Stimulated activated CD4-positive, alpha-beta T cell treated with anti-CD3 and anti-CD28 coated beads, Interleukin-2, amount 100 ng/mL, for 4 hours (primary cell): ENCODE measurements at regions not wholly inside any gene's neighbourhood (a gene's known extent, or its start where the extent isn't known, plus 50 kb on each side); places are given as distances from the start of the nearest gene placed in this dataset.

Experiments used
- DNase-seq: peaks from one replicate; pipeline ENCODE4 v3.0.0-alpha.2; 2020; ENCODE audit warnings: low read depth

DNA sequence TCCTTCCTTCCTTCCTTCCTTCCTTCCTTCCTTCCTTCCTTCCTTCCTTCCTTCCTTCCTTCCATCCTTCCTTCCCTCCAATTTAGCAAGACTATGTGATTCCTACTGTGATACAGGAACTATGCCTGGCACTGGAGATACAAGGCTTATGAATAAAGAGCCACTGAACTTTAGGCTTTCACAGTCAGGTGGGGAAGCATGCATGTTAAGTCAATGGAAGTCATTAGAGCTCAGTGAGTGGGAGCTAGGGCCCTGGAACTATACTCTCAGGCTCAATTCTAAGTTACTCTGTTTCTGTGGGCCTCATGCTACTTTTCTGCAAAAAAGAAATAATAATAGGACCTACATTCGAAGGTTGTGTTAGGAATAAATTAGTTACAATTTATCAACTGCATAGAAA is 527.6 kb upstream of the ZEB2 start:
- DNase-seq, result no peak

DNA sequence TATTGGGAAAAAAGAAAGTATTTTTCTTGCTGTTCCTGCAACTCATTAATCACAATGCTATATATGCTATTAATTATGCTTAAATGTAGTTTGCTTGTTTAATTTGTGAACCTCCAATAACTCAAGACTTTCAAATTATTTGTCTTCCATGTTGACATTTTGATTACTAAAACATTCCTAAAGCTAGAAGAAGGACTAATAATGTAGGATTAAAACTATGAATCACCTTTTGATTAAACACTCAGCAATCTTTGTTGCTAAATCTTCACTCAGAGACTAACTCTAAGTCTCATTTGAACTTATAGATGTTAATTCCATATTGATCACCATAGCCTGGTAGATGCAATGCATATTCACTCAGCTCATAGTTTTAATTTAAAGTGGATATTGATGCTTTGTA is 524.6 kb upstream of the ZEB2 start:
- no peak for DNase-seq

DNA sequence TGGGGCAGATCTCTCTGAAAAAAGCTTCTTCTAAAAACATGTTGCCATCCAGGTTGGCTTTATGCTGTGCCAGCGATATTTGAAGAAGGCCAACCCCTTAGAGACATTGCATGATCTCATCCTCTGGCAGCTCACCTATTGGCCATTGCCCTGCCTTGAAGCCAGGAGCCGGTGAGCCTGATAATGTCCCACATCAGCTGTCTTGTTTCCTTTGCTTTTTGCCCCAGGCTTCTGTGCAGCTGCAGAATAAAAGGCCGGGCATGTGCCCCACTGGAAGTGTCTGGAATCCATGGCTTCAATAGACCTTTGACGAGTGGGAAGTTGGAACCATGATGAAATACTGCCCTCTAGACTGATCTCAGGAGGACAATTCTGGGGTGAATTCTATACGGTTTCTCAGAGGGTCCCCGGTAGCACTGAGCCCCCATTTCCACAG is 523.5 kb upstream of the ZEB2 start:
- DNase-seq, result no peak

DNA sequence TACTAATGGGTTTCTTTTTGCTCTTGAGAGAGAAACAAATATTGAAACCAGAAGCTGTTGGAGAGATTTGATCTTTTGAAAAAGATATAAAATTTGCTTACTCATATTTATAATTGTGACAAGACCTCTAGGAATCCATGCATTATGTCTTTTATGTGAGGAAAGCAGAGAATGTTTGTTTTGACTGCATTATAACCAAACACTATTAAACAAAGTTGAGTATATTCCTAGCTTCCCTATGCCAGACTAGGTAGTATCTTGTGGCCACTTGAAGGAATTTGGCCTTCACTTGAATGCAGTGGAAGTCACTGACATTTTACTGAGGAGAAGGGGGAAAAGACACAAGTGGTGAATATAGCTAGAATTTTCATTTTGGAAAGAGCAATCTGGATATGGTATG is 521.8 kb upstream of the ZEB2 start:
- no peak for DNase-seq

DNA sequence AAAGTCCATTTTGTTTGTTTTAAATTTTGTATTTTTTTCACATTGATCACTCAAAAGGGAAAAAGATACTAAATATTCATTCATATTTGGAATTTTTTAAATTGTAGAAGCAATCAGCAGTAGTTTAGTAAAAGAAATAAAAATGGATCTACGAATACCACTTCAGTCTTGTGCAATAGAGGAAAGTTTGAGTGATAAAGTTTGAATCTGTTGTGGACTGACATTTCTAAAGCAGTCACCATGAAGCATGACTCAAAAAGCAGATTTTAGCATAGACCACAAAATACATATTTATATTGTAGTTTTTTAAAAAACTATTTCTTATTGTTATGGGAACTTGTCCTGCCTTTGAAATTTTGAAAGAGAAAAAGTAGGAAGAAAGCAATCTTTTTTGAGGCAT is 520.5 kb upstream of the ZEB2 start:
- DNase-seq, result no peak

DNA sequence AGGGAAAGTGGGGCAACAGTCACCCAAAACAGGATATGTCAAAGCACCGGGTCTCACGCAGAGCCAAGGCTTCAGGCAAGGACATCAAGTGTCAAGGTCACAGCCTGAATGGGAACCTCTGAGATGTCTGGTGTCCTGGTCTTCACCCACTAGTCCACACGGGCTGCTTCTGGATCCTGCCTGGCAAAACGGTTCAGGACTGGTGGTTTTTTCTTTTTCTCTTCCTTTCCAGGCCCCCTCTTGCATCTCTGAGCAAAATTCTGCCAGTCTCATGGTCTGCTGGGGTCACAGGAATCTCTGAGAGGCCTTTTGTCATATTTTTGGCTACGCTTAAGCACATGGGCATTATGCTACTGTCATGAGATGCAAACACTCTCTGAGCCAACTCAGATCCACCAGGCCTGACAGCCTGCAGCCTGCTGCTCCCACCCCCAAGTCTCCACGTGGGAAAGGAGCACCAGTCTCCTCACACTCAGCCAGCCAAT is 518.2 kb upstream of the ZEB2 start:
- DNase-seq, result no peak

DNA sequence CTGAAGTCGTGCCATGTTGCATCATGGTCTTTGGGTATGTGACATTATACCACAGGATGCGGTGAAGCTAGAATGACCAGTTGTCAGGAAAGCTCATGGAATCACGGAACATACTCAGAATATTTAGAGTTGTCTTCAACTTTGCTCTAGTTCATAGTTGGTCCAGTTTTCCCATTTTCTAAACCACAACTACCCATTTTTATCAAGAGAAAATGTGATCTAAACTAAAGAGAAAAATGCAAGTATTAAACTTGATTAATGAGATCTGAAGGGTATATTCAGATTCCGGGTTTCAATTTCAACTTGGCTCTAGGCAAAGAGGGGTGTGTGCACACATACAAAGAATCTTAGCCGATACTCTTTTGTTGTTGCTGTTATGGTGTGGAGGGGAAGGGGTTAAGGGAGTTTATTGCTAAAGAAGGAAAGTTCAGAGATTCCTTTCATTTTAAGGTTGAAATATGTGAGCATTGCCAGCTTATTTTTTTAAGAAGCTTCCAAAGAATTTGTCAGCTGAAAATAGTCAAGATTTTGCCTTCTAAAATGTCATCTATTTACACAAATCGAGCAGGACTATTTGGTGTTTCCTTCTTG is 516.6 kb upstream of the ZEB2 start:
- DNase-seq, result no peak

DNA sequence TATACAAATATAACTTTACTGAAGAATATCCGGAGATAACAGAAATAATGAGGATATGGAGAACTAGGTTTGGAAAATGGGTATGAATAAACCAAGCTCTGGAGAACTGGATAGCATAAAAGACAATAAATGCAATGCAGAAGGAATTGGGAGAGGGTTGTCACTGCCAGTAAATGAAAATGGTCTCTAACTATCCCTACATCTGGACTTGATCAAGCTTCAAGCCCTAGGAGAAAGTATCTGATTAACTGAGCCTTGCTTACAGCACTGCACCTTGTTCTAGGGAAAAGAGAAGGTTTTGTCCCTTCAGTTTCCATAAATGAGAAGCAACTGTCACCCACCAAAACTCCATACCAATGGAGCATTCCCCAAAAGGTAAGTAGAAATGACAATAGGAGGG is 514.6 kb upstream of the ZEB2 start:
- DNase-seq, result no peak

DNA sequence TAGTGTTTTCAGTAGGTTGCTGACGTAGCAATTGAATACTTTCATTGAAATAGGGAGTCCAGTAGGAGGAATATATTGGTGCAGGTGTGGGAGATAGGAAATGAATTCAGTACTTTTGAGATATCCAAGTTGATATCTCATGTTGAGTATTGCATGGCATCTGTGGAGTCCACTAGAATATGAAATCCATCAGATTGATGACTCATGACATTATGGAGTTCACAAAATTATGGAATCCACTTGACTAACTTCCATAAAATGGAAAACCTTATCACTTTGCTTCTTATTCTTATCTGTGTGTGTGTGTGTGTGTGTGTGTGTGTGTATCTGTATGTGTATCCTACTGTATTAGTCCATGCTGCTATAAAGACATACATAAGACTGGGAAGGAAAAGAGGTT is 513.5 kb upstream of the ZEB2 start:
- DNase-seq, result no peak

DNA sequence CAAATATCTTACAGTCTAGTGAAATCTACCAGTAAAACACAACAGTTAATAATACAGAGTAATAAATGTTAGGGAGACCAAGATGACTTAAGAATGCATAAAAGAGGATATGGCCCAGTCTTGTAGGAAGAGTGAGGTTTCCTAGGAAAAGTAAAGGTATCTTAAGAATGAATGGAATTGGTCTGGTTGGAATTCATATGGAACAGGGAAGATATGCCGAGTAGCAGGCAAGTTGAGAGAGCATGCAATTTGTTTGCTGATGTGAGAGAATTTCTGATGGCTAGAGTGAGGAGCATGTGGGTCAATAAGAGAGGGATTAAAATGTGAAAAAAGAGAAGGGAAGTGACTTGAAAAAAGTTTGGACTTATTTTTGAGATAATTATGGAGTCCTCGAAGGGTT is 512.9 kb upstream of the ZEB2 start:
- no peak for DNase-seq

DNA sequence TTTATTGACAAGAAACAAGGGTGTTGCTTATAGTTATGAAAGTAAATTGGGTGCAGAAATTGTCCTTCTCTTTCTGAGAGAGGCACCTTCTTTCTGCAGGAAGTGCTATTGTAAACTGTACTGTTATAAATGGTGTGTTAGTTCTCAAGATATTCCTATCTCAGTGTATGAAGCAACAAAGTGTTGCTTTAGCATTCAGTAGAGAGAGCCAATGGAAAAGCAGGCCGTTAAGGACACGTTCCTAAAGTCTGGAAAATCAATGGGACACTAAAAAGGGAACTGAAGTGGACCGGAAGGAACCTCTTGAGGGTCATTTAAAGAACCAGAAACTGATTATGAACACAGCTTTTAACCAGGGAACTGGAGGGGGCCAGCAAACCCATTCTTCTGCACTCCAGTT is 510.0 kb upstream of the ZEB2 start:
- no peak for DNase-seq

DNA sequence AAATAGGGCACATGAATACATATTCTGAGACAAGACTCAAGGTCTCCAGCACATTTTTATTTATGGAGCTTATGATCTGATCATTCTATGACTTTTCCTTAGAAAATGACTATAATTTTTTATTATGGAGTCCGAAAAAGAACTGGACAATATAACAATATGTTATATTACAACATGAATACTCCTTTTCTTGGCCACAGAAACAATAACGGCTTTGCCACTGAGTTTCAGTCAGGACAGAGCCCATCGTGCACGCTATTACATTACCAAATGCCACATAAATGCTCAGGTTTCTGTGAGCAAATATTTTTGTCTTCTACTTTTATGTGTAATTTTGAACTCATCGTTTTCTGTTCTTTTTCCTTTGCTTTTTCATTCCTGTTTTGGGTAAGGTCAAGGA is 509.2 kb upstream of the ZEB2 start:
- no peak for DNase-seq

DNA sequence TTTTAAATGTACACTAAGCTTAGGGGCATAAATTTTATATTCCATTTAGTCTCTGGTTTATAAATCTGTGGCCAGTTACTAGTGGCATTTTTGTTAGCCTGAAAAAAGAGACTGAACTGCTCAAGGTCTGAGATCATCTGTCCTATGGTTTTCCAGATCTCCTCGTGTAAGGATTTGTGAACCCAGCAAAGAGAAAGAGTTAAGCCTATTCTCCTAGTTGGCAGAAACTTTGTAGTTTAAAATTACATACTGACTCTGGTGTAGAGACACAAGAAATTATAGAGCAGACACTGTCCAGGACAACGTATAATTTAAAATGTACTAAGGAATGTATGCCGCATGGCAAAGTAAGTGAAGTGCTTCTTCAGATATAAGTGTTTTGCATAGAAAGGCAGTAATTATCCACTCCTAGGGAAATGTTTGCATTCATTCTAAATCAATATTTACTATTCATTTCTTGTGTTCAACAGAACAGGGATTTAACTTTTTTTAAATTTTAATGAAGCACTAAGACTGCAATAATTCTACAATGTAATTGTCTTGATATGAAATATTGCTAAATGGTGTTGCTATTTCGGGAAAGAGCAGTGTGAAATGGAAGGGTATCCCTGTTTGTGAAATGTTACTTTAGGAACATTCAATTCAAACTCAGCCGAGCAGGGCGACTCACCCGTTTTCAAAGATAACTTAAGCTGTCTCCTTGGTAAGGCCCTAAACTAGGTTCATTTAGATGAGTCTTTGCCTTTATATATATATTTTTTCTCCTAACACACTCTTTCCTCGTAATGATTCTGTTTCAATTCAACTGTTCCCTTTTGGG is 508.4 kb upstream of the ZEB2 start:
- DNase-seq, result no peak

DNA sequence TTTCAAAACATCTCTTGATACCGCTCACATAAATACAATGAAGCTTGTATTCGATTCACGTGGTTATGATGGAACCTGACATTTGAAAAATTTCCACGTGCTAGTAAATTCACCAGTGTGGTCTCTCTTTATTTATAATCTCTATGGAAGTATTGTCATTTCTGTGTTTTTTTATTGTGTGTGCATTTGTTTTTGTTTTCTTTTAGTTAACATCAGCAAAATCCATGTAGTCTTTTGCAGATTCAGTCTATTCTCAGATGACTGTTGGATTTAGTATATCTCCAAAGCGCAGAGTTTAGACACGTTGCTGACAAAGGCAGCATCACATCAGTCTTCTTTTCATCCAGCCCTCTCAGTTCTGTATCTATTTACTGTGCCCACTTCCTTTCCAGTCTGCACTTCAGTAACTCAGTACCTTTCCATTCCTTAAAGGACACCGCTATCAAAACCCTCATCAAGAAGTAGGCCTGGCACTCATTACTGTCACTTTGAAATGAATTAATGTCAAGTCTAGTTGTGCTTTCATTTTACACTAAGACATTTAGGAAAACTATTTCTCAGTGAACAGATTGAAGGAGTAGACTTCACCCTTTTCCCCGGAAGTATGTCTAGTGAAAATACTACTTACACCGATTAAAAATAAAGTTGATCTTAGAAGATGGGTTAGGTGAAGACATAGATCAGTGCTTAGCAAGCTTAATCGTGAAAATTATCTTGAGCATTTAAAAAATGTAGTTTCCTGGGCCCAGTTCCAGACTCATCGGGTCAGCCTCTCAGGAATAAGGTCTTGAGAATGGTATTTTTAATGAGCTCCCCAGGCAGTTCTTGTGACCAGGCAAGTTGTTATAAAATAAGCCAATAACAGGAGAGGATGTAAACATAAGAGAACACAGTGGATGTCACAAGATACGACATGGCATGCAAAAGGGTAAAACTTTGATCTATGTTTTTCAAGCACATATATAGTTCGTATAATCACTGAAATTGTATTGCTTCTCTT is 506.8 kb upstream of the ZEB2 start:
- DNase-seq, result no peak

DNA sequence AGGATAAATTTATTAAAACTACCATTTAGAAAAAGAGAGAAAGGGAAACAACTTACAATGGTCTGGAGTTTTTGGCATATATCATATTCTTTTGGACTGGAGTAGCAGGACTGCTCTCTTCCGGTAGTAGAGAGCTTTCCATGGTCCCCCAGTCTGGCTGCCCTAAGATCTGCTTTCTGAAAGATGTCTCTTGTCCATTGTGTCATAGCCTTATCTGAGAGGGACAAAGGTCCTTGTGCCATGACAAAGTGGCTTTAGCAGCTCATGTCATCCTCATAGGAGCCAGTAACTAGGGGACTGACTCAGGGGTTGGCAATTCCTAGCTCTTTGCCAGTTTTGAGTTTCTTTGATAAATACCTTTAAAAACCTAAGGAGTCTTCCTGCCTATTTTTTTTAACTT is 505.5 kb upstream of the ZEB2 start:
- DNase-seq, result no peak

DNA sequence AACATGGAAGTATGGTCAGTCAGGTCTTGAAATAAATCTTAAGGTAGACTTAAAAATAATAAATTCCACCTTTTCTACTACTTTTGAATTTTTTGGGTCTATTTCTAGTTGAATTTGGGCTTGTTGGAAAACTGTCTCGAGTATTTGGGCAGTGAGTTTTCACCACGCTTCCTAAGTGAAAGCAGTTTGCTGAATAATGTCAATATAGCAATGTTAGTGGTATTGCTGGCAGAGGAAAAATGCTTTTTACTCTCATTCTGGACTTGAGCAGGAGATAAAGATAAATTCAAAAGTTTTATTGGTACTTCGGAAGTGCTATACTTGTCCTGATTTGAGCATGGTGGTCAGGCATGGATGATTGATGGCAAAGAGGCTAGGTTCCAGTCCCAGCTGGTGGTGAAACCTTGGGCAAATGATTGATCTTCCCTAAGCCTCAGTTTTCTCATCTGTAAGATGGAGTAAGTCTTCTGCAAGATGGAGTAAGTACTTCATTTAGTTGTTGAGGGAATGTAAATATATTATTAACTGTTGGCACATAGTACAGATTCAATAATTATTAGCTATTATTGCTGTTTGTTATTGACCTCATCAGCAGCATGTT is 503.5 kb upstream of the ZEB2 start:
- DNase-seq, result no peak

DNA sequence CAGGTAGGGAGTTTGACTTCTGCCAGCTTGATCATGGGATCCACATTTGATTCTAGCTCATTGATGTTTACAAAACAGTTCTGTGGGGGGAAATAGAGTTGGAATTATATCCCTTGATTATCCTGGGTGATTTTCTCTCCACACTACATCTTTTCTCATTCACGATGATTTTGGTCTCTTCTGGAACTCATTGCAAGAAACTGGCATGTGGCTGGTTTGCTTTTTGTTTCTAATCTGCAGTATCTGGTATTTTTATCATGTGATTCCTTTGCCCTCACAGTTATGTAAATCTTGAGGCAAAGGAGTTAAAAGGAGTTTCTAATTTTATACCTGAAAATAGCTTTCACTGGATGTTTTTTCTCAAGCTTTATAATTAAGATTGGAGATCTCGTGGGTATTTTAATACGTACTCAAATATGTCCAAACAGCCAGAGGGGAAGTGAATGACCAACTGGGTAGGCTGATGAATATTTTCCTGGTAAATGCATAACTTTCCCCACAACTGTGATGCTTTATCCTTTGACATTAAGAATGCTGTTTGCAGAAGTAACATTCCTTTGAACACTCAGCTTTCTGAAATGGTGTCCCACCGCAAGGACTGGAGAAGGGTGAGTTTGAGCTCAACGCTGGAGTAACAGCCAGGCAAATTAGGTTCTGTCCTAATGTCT is 502.9 kb upstream of the ZEB2 start:
- DNase-seq, result no peak

DNA sequence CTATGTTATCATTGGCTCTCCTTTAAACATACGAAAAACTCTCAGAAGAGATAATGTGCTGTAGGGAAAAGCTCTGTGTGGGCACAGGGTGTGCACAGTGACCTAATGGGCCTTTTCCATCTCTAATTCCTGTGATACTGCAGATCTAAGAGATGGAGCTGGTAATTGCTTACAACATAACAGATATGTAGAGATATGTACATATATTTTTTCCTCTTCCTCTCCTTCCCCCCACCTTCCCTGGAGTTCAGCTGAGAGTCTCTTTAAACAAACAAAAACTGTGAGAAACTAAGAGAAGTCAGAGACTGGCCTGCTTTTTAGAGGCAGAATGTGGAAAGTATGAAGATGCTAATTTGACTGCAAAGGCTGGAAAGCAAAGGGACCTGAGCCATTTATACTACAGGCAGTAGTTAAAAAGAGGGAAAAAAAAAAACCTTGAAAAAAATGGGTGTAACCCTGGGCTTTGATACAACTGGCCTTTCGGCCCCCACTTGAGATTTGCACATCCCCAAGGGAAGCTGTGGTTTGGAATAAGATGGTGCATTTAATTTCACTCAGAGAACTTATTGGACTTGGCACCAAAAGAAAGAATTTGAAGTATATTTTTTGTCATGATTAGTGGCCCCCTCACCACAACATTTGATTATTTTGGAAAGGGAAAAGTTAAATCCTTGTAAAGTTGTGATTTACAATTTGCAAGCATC is 502.2 kb upstream of the ZEB2 start:
- no peak for DNase-seq

DNA sequence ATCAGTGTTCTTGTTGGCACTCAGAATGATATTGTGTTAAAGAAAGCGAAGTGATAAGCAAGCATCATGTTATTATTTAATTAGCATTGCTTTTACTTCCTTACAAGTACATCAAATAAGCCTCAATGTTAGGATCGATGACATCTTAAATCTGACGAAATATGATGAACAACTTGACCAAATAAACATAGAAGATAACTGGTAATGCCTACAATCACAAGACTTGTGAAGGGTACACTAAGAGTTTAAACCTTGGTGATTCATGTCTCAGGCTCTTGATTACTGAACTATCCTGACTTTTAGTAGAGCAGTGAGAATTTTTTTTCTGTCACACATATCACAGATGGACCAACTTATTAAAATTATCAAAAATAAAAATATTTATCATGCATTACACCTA is 500.8 kb upstream of the ZEB2 start:
- DNase-seq, result no peak

DNA sequence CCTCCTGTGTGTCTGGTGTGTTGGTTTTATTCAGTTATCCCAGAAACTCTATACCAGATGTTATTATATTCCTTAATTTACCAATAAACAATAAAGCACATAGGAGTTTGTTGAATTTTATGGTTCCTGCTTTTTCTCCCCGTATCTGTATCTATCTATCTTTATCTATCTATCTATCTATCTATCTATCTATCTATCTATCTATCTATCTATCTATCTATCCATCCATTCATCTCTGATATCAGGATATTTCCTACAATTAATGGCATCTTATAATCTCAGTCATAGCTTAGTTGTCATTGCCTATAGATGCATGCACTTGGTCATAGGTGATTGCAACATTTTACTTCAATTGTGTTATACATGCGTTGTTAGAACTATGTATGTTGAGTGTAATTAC is 500.2 kb upstream of the ZEB2 start:
- no peak for DNase-seq

DNA sequence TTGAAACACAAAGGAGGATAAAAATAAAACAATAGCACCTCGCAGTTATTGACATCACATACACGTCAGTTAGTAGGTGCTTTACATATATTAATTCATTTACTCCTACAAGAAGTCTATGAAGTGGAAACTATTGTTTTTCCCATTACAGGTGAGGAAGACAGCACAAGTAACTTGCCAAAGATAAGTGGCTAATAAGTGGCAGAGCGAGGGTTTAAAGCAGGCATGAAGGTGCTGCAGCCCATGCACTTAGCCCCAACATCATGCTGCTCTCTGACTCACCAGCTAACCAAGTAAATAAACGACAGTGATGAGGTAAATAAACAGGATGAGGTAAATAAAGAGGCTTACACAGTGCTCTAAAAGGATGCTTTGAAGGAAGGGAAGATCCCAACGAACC is 498.6 kb upstream of the ZEB2 start:
- DNase-seq, result no peak
